Keratinocyte (primary cell): ENCODE measurements at regions not wholly inside any gene's neighbourhood (a gene's known extent, or its start where the extent isn't known, plus 50 kb on each side); places are given as distances from the start of the nearest gene placed in this dataset.

Experiments
- EZH2 ChIP-seq: IDR thresholded peaks from one replicate; pipeline ENCODE4 v1.6.1; 2012; ENCODE audit warnings: inconsistent platforms, mild to moderate bottlenecking, low read length, moderate library complexity
- TF ChIP-seq, protein P1 (sequence below), 3 experiments: IDR thresholded peaks in 1 of 3; conservative IDR thresholded peaks in 1 of 3; optimal IDR thresholded peaks in 1 of 3; 2 replicates in 2 of 3; 3 replicates in 1 of 3; pipeline versions ENCODE3 to v1.5.1; 2011; ENCODE audit warnings: low read length in 3 of 3, mild to moderate bottlenecking in 3 of 3, moderate library complexity in 2 of 3, control low read depth in 1 of 3, inconsistent platforms in 1 of 3; ENCODE audit not compliant: insufficient read depth in 2 of 3; ENCODE audit errors: extremely low read depth in 1 of 3

DNA sequence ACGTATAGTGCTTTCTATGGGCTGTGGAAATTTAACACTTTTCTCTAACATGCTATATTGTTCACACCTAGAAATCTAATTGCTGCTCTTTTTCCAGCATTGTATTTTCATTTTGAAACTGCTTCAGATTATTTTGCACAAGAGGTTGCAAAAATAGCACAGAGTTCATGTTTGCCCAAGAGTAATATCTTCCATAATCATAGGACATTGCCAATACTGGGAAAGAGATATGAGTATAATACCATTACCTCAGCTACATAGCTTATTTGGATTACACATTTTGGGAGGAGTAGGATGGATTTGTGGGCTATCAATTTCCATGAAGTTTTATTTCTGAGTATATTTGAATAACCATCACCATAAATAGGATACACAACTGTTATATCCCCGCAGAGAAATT lies 717.1 kb downstream of the CDH9 start:
- TF ChIP-seq, protein P1, sequence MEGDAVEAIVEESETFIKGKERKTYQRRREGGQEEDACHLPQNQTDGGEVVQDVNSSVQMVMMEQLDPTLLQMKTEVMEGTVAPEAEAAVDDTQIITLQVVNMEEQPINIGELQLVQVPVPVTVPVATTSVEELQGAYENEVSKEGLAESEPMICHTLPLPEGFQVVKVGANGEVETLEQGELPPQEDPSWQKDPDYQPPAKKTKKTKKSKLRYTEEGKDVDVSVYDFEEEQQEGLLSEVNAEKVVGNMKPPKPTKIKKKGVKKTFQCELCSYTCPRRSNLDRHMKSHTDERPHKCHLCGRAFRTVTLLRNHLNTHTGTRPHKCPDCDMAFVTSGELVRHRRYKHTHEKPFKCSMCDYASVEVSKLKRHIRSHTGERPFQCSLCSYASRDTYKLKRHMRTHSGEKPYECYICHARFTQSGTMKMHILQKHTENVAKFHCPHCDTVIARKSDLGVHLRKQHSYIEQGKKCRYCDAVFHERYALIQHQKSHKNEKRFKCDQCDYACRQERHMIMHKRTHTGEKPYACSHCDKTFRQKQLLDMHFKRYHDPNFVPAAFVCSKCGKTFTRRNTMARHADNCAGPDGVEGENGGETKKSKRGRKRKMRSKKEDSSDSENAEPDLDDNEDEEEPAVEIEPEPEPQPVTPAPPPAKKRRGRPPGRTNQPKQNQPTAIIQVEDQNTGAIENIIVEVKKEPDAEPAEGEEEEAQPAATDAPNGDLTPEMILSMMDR (optimal IDR thresholded peaks at IDR 0.05 in 1 of 3, IDR thresholded peaks at IDR 0.05 in 1 of 3, conservative IDR thresholded peaks at IDR 0.05 in 1 of 3; ENCODE audit: extremely low read depth in 1 of 3, insufficient read depth in 2 of 3, low read length in 3 of 3), result no peak
- no peak for TF ChIP-seq EZH2
